ENCODE measurements at regions not wholly inside any gene's neighbourhood (a gene's known extent, or its start where the extent isn't known, plus 50 kb on each side); places are given as distances from the start of the nearest gene placed in this dataset.
"Not testable (repeated sequence)": the region's sequence is repeated elsewhere in the genome, so short reads cannot be mapped to it uniquely, and the experiment has no call there.

DNA sequence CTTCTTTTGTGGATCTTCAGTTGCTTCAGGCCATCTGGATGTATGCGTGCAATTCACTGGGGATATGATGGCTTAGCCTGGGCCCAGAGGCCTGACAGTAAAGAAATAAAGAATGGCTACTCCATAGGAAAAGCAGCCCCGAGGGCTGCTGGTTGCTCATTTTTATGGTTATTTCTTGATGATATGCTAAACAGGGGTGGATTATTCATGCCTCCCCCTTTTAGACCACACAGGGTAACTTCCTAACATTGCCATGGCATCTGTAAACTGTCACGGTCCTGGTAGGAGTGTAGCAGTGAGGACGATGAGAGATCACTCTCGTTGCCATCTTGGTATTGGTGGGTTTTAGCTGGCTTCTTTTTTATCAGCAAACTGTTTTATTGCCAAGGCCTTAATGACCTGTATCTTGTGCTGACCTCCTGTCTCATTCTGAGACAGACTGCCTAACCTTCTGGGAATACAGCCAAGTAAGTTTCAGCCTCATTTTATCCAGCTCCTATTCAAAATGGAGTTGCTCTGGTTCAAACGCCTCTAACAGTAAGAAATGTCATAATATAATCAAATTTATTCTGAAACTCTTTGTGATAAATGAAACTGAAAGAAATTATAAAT lies 60.5 kb downstream of the DSEL start:
- Histone ChIP-seq H3K4me3 (ENCODE audit: low read depth in 1 of 2, low read length in 2 of 2) (no peak overlapping the region), H3K4me1 (ENCODE audit: control insufficient read depth in 2 of 2, insufficient read depth in 2 of 2, low read length in 1 of 2) (no peaks in the 10 kb centered on the region), H3K27me3 (ENCODE audit: control insufficient read depth in 1 of 2, insufficient read depth in 2 of 2, low read length in 2 of 2) (no peaks in the 10 kb centered on the region), H3K27ac (ENCODE audit: low read depth in 2 of 2, low read length in 1 of 2) (no peak overlapping the region), H3K36me3 (ENCODE audit: control insufficient read depth in 2 of 2, insufficient read depth in 2 of 2, low read length in 1 of 2) (no peaks in the 10 kb centered on the region), H3K9me3 (ENCODE audit: control insufficient read depth in 2 of 2, insufficient read depth in 1 of 2, low read depth in 1 of 2, low read length in 1 of 2) (no peaks in the 10 kb centered on the region)
- WGBS, 2 donors, result 72 to 76% methylated on average over 6 of the region's 6 CpGs

- 42 to 51% methylated on average over 2 of the region's 2 CpGs for WGBS, 2 donors
- H3K4me3 ChIP-seq (ENCODE audit: low read depth in 1 of 2, low read length in 2 of 2), result no peak overlapping the region
- H3K36me3 ChIP-seq (ENCODE audit: control insufficient read depth in 2 of 2, insufficient read depth in 2 of 2, low read length in 1 of 2), result no peaks in the 10 kb centered on the region
- H3K27ac ChIP-seq (ENCODE audit: low read depth in 2 of 2, low read length in 1 of 2), result no peak overlapping the region
- no peaks in the 10 kb centered on the region for H3K4me1 ChIP-seq (ENCODE audit: control insufficient read depth in 2 of 2, insufficient read depth in 2 of 2, low read length in 1 of 2)
- no peaks in the 10 kb centered on the region for H3K9me3 ChIP-seq (ENCODE audit: control insufficient read depth in 2 of 2, insufficient read depth in 1 of 2, low read depth in 1 of 2, low read length in 1 of 2)
- no peaks in the 10 kb centered on the region for H3K27me3 ChIP-seq (ENCODE audit: control insufficient read depth in 1 of 2, insufficient read depth in 2 of 2, low read length in 2 of 2)
Observed at GRCh38 chr18:67453901-67454300, 62.6 kb downstream of the DSEL start.

DNA sequence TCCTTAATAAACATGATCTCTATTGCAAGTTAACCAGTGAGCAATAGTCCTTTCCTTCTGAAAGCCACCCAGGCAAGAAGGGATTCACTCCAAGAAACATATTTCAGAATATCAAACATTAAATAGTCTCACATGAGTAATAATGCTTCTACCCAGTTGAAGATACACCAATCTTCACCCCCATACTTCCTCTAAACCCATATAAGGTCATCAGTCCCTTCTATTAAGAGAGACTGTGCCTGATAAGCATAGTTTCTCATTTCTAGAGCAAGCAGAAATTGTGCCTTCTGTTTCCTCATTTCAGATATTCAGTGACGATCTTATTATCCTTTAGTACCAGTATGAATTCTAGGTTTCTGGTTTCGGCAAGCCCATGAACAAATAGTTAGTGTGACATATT lies 64.6 kb downstream of the DSEL start:
- WGBS, 2 donors, result 86 to 94% methylated on average over 2 of the region's 2 CpGs

GRCh38 chr18:67451101-67451500 lies 65.4 kb downstream of the DSEL start:
- 54 to 59% methylated on average over 10 of the region's 10 CpGs for WGBS, 2 donors
- not testable (repeated sequence) for H3K4me3 ChIP-seq (ENCODE audit: low read depth in 1 of 2, low read length in 2 of 2)

More for the DNA sequence above, 64.6 kb downstream of the DSEL start:
- Histone ChIP-seq H3K4me3 (ENCODE audit: low read depth in 1 of 2, low read length in 2 of 2) (no peak overlapping the region), H3K4me1 (ENCODE audit: control insufficient read depth in 2 of 2, insufficient read depth in 2 of 2, low read length in 1 of 2) (no peaks in the 10 kb centered on the region), H3K36me3 (ENCODE audit: control insufficient read depth in 2 of 2, insufficient read depth in 2 of 2, low read length in 1 of 2) (no peaks in the 10 kb centered on the region), H3K27me3 (ENCODE audit: control insufficient read depth in 1 of 2, insufficient read depth in 2 of 2, low read length in 2 of 2) (no peaks in the 10 kb centered on the region), H3K9me3 (ENCODE audit: control insufficient read depth in 2 of 2, insufficient read depth in 1 of 2, low read depth in 1 of 2, low read length in 1 of 2) (no peaks in the 10 kb centered on the region), H3K27ac (ENCODE audit: low read depth in 2 of 2, low read length in 1 of 2) (no peak overlapping the region)

DNA sequence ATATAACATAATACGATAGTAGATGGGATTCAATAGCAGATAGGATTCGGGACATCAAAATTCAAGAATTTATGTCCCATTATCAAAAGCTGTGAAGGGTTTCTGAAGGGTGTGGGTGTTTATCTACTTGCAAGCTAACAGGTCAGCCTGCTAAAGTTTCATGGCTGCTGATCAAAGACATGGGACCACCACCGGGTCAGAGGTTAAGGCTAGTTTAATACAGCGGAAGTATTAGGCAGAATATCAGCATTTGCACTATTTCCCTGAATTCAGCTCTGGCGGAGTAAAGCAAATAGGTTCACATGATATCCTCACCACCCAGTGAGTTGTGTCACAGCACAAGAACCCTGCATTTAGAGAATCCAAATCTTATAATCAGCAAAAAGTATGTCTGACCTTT lies 82.5 kb downstream of the DSEL start:
- H3K4me1 ChIP-seq (ENCODE audit: control insufficient read depth in 2 of 2, insufficient read depth in 2 of 2, low read length in 1 of 2), result no peaks in the 10 kb centered on the region
- 73 to 80% methylated on average over 5 of the region's 5 CpGs for WGBS, 2 donors
- H3K27ac ChIP-seq (ENCODE audit: low read depth in 2 of 2, low read length in 1 of 2), result no peak overlapping the region
- H3K9me3 ChIP-seq (ENCODE audit: control insufficient read depth in 2 of 2, insufficient read depth in 1 of 2, low read depth in 1 of 2, low read length in 1 of 2), result no peaks in the 10 kb centered on the region
- H3K4me3 ChIP-seq (ENCODE audit: low read depth in 1 of 2, low read length in 2 of 2), result no peak overlapping the region
- no peaks in the 10 kb centered on the region for H3K27me3 ChIP-seq (ENCODE audit: control insufficient read depth in 1 of 2, insufficient read depth in 2 of 2, low read length in 2 of 2)
- no peaks in the 10 kb centered on the region for H3K36me3 ChIP-seq (ENCODE audit: control insufficient read depth in 2 of 2, insufficient read depth in 2 of 2, low read length in 1 of 2)

More at GRCh38 chr18:67451101-67451500, 65.4 kb downstream of the DSEL start:
- not testable (repeated sequence) for H3K27me3 ChIP-seq (ENCODE audit: control insufficient read depth in 1 of 2, insufficient read depth in 2 of 2, low read length in 2 of 2); H3K4me1 ChIP-seq (ENCODE audit: control insufficient read depth in 2 of 2, insufficient read depth in 2 of 2, low read length in 1 of 2); H3K27ac ChIP-seq (ENCODE audit: low read depth in 2 of 2, low read length in 1 of 2); H3K9me3 ChIP-seq (ENCODE audit: control insufficient read depth in 2 of 2, insufficient read depth in 1 of 2, low read depth in 1 of 2, low read length in 1 of 2); H3K36me3 ChIP-seq (ENCODE audit: control insufficient read depth in 2 of 2, insufficient read depth in 2 of 2, low read length in 1 of 2)

DNA sequence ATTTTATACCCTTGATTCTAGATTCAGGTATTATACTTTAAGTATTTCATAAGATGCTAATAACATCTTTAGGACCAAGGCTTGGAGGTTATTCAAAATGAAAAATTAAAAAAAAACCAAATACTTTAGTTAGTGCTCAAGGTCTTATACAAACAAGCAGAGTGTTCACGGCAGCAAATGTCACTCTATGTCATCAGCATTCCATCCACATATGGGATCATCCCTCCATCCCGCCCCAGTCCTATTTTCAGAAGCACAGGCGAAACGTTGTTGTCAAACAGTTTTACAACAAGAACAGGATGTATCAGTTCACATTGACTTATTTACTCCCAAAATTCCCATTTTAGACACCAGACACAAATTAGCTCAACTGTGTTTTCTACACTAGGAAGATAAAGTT lies 83.7 kb downstream of the DSEL start:
- Histone ChIP-seq H3K4me1 (ENCODE audit: control insufficient read depth in 2 of 2, insufficient read depth in 2 of 2, low read length in 1 of 2) (no peaks in the 10 kb centered on the region), H3K27ac (ENCODE audit: low read depth in 2 of 2, low read length in 1 of 2) (no peak overlapping the region), H3K9me3 (ENCODE audit: control insufficient read depth in 2 of 2, insufficient read depth in 1 of 2, low read depth in 1 of 2, low read length in 1 of 2) (no peaks in the 10 kb centered on the region), H3K4me3 (ENCODE audit: low read depth in 1 of 2, low read length in 2 of 2) (no peak overlapping the region), H3K36me3 (ENCODE audit: control insufficient read depth in 2 of 2, insufficient read depth in 2 of 2, low read length in 1 of 2) (no peaks in the 10 kb centered on the region), H3K27me3 (ENCODE audit: control insufficient read depth in 1 of 2, insufficient read depth in 2 of 2, low read length in 2 of 2) (no peaks in the 10 kb centered on the region)
- 66 to 67% methylated on average over 4 of the region's 4 CpGs for WGBS, 2 donors

DNA sequence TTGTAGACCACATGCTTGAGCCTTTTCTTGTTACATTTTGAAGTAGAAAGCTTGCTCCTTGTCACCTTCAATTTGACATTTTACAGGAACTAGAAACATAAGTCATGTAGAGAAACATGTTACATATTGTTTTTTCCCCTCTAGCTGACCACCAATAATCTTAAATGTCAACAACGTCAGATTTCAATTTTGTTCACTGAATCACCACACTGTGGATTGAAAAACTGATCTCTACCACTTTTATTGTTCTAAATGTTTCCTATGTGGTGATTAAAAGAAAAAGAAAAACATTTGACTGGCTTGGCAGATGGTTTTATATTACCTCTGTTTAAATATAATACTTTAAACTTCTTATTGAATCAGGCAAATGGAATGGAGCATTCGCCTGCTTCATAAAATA lies 87.7 kb downstream of the DSEL start:
- Histone ChIP-seq H3K4me1 (ENCODE audit: control insufficient read depth in 2 of 2, insufficient read depth in 2 of 2, low read length in 1 of 2) (no peaks in the 10 kb centered on the region), H3K4me3 (ENCODE audit: low read depth in 1 of 2, low read length in 2 of 2) (no peak overlapping the region), H3K27ac (ENCODE audit: low read depth in 2 of 2, low read length in 1 of 2) (no peak overlapping the region), H3K27me3 (ENCODE audit: control insufficient read depth in 1 of 2, insufficient read depth in 2 of 2, low read length in 2 of 2) (no peaks in the 10 kb centered on the region), H3K9me3 (ENCODE audit: control insufficient read depth in 2 of 2, insufficient read depth in 1 of 2, low read depth in 1 of 2, low read length in 1 of 2) (no peaks in the 10 kb centered on the region), H3K36me3 (ENCODE audit: control insufficient read depth in 2 of 2, insufficient read depth in 2 of 2, low read length in 1 of 2) (no peaks in the 10 kb centered on the region)
- WGBS, 2 donors, result 51 to 58% methylated on average over 2 of the region's 2 CpGs

DNA sequence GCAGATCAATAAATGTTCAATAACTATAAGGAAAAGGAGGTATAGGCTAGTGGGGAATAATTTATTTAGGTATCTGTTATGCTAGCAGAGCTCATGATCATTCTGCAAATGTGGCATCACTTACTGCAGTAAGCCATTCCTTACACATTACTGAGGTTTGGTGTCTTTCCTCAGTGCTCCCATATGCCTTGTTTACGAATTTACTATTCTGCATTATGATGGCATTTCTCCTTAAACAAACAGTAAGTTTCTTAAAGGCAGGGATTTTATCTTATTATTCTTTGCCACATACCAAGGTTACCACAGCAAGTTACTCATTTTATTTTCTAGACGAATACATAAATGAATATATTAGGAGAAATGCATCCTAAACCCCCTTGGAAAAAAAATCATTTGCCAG lies 88.4 kb downstream of the DSEL start:
- Histone ChIP-seq H3K4me1 (ENCODE audit: control insufficient read depth in 2 of 2, insufficient read depth in 2 of 2, low read length in 1 of 2) (no peaks in the 10 kb centered on the region), H3K27me3 (ENCODE audit: control insufficient read depth in 1 of 2, insufficient read depth in 2 of 2, low read length in 2 of 2) (no peaks in the 10 kb centered on the region), H3K27ac (ENCODE audit: low read depth in 2 of 2, low read length in 1 of 2) (no peak overlapping the region), H3K9me3 (ENCODE audit: control insufficient read depth in 2 of 2, insufficient read depth in 1 of 2, low read depth in 1 of 2, low read length in 1 of 2) (no peaks in the 10 kb centered on the region), H3K4me3 (ENCODE audit: low read depth in 1 of 2, low read length in 2 of 2) (no peak overlapping the region), H3K36me3 (ENCODE audit: control insufficient read depth in 2 of 2, insufficient read depth in 2 of 2, low read length in 1 of 2) (no peaks in the 10 kb centered on the region)
- 66 to 73% methylated on average over 2 of the region's 2 CpGs for WGBS, 2 donors

GRCh38 chr18:67426486-67426885 lies 90.0 kb downstream of the DSEL start:
- no peaks in the 10 kb centered on the region for H3K4me1 ChIP-seq (ENCODE audit: control insufficient read depth in 2 of 2, insufficient read depth in 2 of 2, low read length in 1 of 2)
- 78 to 83% methylated on average over 5 of the region's 5 CpGs for WGBS, 2 donors

GRCh38 chr18:67425672-67426071 lies 90.8 kb downstream of the DSEL start:
- H3K4me3 ChIP-seq (ENCODE audit: low read depth in 1 of 2, low read length in 2 of 2), result no peak overlapping the region
- no peak overlapping the region for H3K27ac ChIP-seq (ENCODE audit: low read depth in 2 of 2, low read length in 1 of 2)
- H3K4me1 ChIP-seq (ENCODE audit: control insufficient read depth in 2 of 2, insufficient read depth in 2 of 2, low read length in 1 of 2), result no peaks in the 10 kb centered on the region
- H3K36me3 ChIP-seq (ENCODE audit: control insufficient read depth in 2 of 2, insufficient read depth in 2 of 2, low read length in 1 of 2), result no peaks in the 10 kb centered on the region
- no peaks in the 10 kb centered on the region for H3K27me3 ChIP-seq (ENCODE audit: control insufficient read depth in 1 of 2, insufficient read depth in 2 of 2, low read length in 2 of 2)
- no peaks in the 10 kb centered on the region for H3K9me3 ChIP-seq (ENCODE audit: control insufficient read depth in 2 of 2, insufficient read depth in 1 of 2, low read depth in 1 of 2, low read length in 1 of 2)

More at GRCh38 chr18:67426486-67426885, 90.0 kb downstream of the DSEL start:
- Histone ChIP-seq H3K4me3 (ENCODE audit: low read depth in 1 of 2, low read length in 2 of 2) (no peak overlapping the region), H3K27me3 (ENCODE audit: control insufficient read depth in 1 of 2, insufficient read depth in 2 of 2, low read length in 2 of 2) (no peaks in the 10 kb centered on the region), H3K36me3 (ENCODE audit: control insufficient read depth in 2 of 2, insufficient read depth in 2 of 2, low read length in 1 of 2) (no peaks in the 10 kb centered on the region), H3K9me3 (ENCODE audit: control insufficient read depth in 2 of 2, insufficient read depth in 1 of 2, low read depth in 1 of 2, low read length in 1 of 2) (no peaks in the 10 kb centered on the region), H3K27ac (ENCODE audit: low read depth in 2 of 2, low read length in 1 of 2) (no peak overlapping the region)

Measured in esophagus (tissue), 2 donors.